PC-3 (cell line): ENCODE measurements at regions not wholly inside any gene's neighbourhood (a gene's known extent, or its start where the extent isn't known, plus 50 kb on each side); places are given as distances from the start of the nearest gene placed in this dataset.

Experiments
- ATAC-seq: fragments of 200-7000 bp; cut with Tn5 transposase; 2 replicates; pipeline ENCODE4 v1.9.1; 2020; ENCODE audit warnings: mild to moderate bottlenecking, moderate library complexity
- BruUV-seq: library from RNA; stranded (reverse); fragments of 400-500 nt; replicated peaks from 2 replicates; lab custom pipeline; 2021; lab: Mats Ljungman, UMichigan
- CTCF ChIA-PET: fragments of 300-600 bp; sonication (Branson Sonifier 250); formaldehyde crosslinking; loops from one replicate; lab custom pipeline; 2022; ENCODE audit warnings: antibody characterized with exemption; lab: Charles Lee
- POLR2A ChIA-PET: fragments of 300-600 bp; sonication (Branson Sonifier 250); formaldehyde crosslinking; loops from one replicate; lab custom pipeline; 2022; ENCODE audit warnings: antibody characterized with exemption; ENCODE audit not compliant: unreplicated experiment; lab: Charles Lee
- DNase-seq: peaks from one replicate; pipeline ENCODE4 v3.0.0-alpha.2; 2015
- H2AFZ ChIP-seq: fragments of 300-600 bp; sonication (generic); 2 replicates; pipeline ENCODE4 v1.6.0; 2016; ENCODE audit warnings: antibody characterized with exemption, low read length
- H3F3A ChIP-seq: fragments of 300-600 bp; sonication (generic); one replicate; pipeline ENCODE4 v1.6.0; 2017; ENCODE audit warnings: antibody characterized with exemption, low read length, control low read depth, mild to moderate bottlenecking; ENCODE audit not compliant: unreplicated experiment
- H3K27ac ChIP-seq: fragments of 300-600 bp; sonication (generic); 2 replicates; pipeline ENCODE4 v1.5.1; 2016; ENCODE audit warnings: mild to moderate bottlenecking, low read length
- H3K27me3 ChIP-seq: fragments of 300-600 bp; sonication (generic); 2 replicates; pipeline ENCODE4 v1.6.1; 2016; ENCODE audit warnings: low read length, mixed read lengths
- H3K36me3 ChIP-seq: fragments of 300-600 bp; sonication (generic); 2 replicates; pipeline ENCODE4 v1.6.1; 2016; ENCODE audit warnings: low read depth, mixed run types, low read length, mixed read lengths
- H3K4me1 ChIP-seq: fragments of 300-600 bp; sonication (generic); 2 replicates; pipeline ENCODE4 v1.5.1; 2016; ENCODE audit warnings: low read length; ENCODE audit not compliant: insufficient read depth
- H3K4me2 ChIP-seq: fragments of 300-600 bp; sonication (generic); 2 replicates; pipeline ENCODE4 v1.6.0; 2016; ENCODE audit warnings: low read length
- H3K4me3 ChIP-seq: fragments of 300-600 bp; sonication (generic); 2 replicates; pipeline ENCODE4 v1.5.1; 2016; ENCODE audit warnings: mild to moderate bottlenecking, low read length, mixed read lengths
- H3K79me2 ChIP-seq: fragments of 300-600 bp; sonication (generic); 2 replicates; pipeline ENCODE4 v1.6.1; 2017; ENCODE audit warnings: low read length, mixed read lengths
- H3K9ac ChIP-seq: fragments of 300-600 bp; sonication (generic); 2 replicates; pipeline ENCODE4 v1.6.0; 2016; ENCODE audit warnings: mild to moderate bottlenecking, low read length
- H3K9me2 ChIP-seq: fragments of 300-600 bp; sonication (generic); replicated peaks from 2 replicates; pipeline ENCODE4 v1.6.1; 2016; ENCODE audit warnings: mixed run types, low read length, mixed read lengths
- H3K9me3 ChIP-seq: fragments of 300-600 bp; sonication (generic); 2 replicates; pipeline ENCODE4 v1.6.1; 2016; ENCODE audit warnings: low read length, mixed read lengths
- H4K20me1 ChIP-seq: fragments of 300-600 bp; sonication (generic); 2 replicates; pipeline ENCODE4 v1.6.1; 2016; ENCODE audit warnings: low read length, mixed read lengths
- CTCF ChIP-seq: fragments of 300-600 bp; sonication (generic); conservative IDR thresholded peaks from 2 replicates; pipeline ENCODE4 v1.5.1; 2017; ENCODE audit warnings: antibody characterized with exemption, low read depth, mild to moderate bottlenecking, low read length
- EZH2 ChIP-seq: fragments of 300-600 bp; sonication (generic); IDR thresholded peaks from one replicate; pipeline ENCODE4 v1.6.1; 2017; ENCODE audit warnings: antibody characterized with exemption, mild to moderate bottlenecking, low read length; ENCODE audit not compliant: unreplicated experiment
- EZH2phosphoT487 ChIP-seq: fragments of 300-600 bp; sonication (generic); IDR thresholded peaks from 2 replicates; pipeline ENCODE4 v1.6.1; 2018; ENCODE audit warnings: mild to moderate bottlenecking, antibody characterized with exemption, low read length, borderline replicate concordance
- intact Hi-C: fragments of 100-400 bp; cut with micrococcal nuclease; formaldehyde crosslinking; loops from 2 replicates; pipeline ENCODE4 v1.9.0; 2023

- Histone ChIP-seq H3K27me3 (no peaks in the 10 kb centered on the region), H3K4me2 (no peak overlapping the region), H3K36me3 (no peaks in the 10 kb centered on the region), H4K20me1 (no peaks in the 10 kb centered on the region), H3K79me2 (no peaks in the 10 kb centered on the region), H3K9me3 (no peaks in the 10 kb centered on the region), H2AFZ (no peak overlapping the region), H3K4me1 (no peaks in the 10 kb centered on the region), H3K9me2 (no peaks in the 10 kb centered on the region), H3K9ac (no peak overlapping the region), H3K27ac (no peak overlapping the region), H3F3A (no peaks in the 10 kb centered on the region), H3K4me3 (no peak overlapping the region)
- TF ChIP-seq EZH2 = no peak
- TF ChIP-seq CTCF = no peak
- TF ChIP-seq EZH2phosphoT487 = no peak
- ATAC-seq (no peak), DNase-seq (no peak)
- BruUV-seq = no TSS peak
- intact Hi-C loops = no loop called here
- CTCF ChIA-PET = no interaction called here
- POLR2A ChIA-PET = interaction anchor here (0.8 kb wide), 1 partner anchor 19 kb away, joined by 3 read pairs; no protein-coding TSS in a partner anchor
Measured at GRCh38 chr13:48175185-48175584, 57.8 kb upstream of the ITM2B start.

- BruUV-seq = no TSS peak
- H3K4me2 ChIP-seq = no peak overlapping the region
- H3K9me3 ChIP-seq = no peaks in the 10 kb centered on the region
- no peaks in the 10 kb centered on the region for H3F3A ChIP-seq
- no peaks in the 10 kb centered on the region for H4K20me1 ChIP-seq
- H3K79me2 ChIP-seq = no peaks in the 10 kb centered on the region
- H2AFZ ChIP-seq = no peak overlapping the region
- H3K36me3 ChIP-seq = no peaks in the 10 kb centered on the region
- no peak overlapping the region for H3K27ac ChIP-seq
- no peak for TF ChIP-seq EZH2
- intact Hi-C loops = no loop called here
- ChIA-PET POLR2A (no interaction called here), CTCF (no interaction called here)
- no peaks in the 10 kb centered on the region for H3K9me2 ChIP-seq
- ATAC-seq = no peak
- no peak for DNase-seq
- no peaks in the 10 kb centered on the region for H3K27me3 ChIP-seq
- no peak overlapping the region for H3K9ac ChIP-seq
- no peaks in the 10 kb centered on the region for H3K4me1 ChIP-seq
- H3K4me3 ChIP-seq = no peak overlapping the region
Measured at GRCh38 chr13:48167866-48168265, 65.1 kb upstream of the ITM2B start.

GRCh38 chr13:48165727-48166126 lies 67.3 kb upstream of the ITM2B start:
- no peak for DNase-seq
- Histone ChIP-seq H3K4me3 (no peak overlapping the region), H3K9me2 (no peaks in the 10 kb centered on the region), H2AFZ (no peak overlapping the region), H3K27ac (no peak overlapping the region), H3K36me3 (no peaks in the 10 kb centered on the region), H3K4me1 (peaks cover 6% of the 10 kb centered on the region), H3K9me3 (no peaks in the 10 kb centered on the region), H3K4me2 (no peak overlapping the region), H3K79me2 (no peaks in the 10 kb centered on the region), H3F3A (no peaks in the 10 kb centered on the region), H4K20me1 (no peaks in the 10 kb centered on the region), H3K9ac (no peak overlapping the region), H3K27me3 (no peaks in the 10 kb centered on the region)
- TF ChIP-seq CTCF = no peak
- POLR2A ChIA-PET = no interaction called here
- no TSS peak for BruUV-seq
- intact Hi-C loops = no loop called here
- CTCF ChIA-PET = no interaction called here
- ATAC-seq = no peak
